Nephron (organoid): ENCODE measurements at regions not wholly inside any gene's neighbourhood (a gene's known extent, or its start where the extent isn't known, plus 50 kb on each side); places are given as distances from the start of the nearest gene placed in this dataset.

Experiments
- H3K27ac Mint-ChIP-seq, 3 experiments: 2 replicates each; pipeline ENCODE4 v1.8.0; 2020; ENCODE audit warnings: mixed read lengths in 3 of 3, mild to moderate bottlenecking in 2 of 3, moderate library complexity in 1 of 3
- H3K27me3 Mint-ChIP-seq: 2 replicates; pipeline ENCODE4 v1.8.0; 2021; ENCODE audit warnings: low read depth, mild to moderate bottlenecking, moderate library complexity, mixed read lengths
- H3K36me3 Mint-ChIP-seq: 2 replicates; pipeline ENCODE4 v1.8.0; 2020; ENCODE audit warnings: low read depth, mixed read lengths
- H3K4me1 Mint-ChIP-seq: 2 replicates; pipeline ENCODE4 v1.8.0; 2020; ENCODE audit warnings: mixed read lengths
- H3K4me3 Mint-ChIP-seq, 3 experiments: 2 replicates each; pipeline ENCODE4 v1.8.0; 2020; ENCODE audit warnings: mild to moderate bottlenecking in 3 of 3, mixed read lengths in 3 of 3, moderate library complexity in 2 of 3
- H3K9me3 Mint-ChIP-seq: 2 replicates; pipeline ENCODE4 v1.8.0; 2020; ENCODE audit warnings: mixed read lengths
- TF ChIP-seq, protein P1 (sequence below), 3 experiments: fragments of 200-600 bp; sonication (generic); IDR thresholded peaks; one replicate each; pipeline ENCODE4 v1.5.0; 2021; ENCODE audit warnings: antibody characterized with exemption in 3 of 3; ENCODE audit not compliant: unreplicated experiment in 3 of 3

GRCh38 chrX:46294234-46294633 is 251.0 kb downstream of the ZNF674 start:
- Mint-ChIP-seq H3K27me3 (no peaks in the 10 kb centered on the region), H3K27ac (no peak overlapping the region), H3K36me3 (no peaks in the 10 kb centered on the region), H3K4me1 (no peaks in the 10 kb centered on the region), H3K4me3 (no peak overlapping the region), H3K9me3 (peaks cover 11% of the 10 kb centered on the region)
- TF ChIP-seq, protein P1, sequence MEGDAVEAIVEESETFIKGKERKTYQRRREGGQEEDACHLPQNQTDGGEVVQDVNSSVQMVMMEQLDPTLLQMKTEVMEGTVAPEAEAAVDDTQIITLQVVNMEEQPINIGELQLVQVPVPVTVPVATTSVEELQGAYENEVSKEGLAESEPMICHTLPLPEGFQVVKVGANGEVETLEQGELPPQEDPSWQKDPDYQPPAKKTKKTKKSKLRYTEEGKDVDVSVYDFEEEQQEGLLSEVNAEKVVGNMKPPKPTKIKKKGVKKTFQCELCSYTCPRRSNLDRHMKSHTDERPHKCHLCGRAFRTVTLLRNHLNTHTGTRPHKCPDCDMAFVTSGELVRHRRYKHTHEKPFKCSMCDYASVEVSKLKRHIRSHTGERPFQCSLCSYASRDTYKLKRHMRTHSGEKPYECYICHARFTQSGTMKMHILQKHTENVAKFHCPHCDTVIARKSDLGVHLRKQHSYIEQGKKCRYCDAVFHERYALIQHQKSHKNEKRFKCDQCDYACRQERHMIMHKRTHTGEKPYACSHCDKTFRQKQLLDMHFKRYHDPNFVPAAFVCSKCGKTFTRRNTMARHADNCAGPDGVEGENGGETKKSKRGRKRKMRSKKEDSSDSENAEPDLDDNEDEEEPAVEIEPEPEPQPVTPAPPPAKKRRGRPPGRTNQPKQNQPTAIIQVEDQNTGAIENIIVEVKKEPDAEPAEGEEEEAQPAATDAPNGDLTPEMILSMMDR (IDR thresholded peaks at IDR 0.05; ENCODE audit: unreplicated experiment in 3 of 3): no peak

GRCh38 chrX:46279925-46280313 is 265.3 kb downstream of the ZNF674 start:
- no peaks in the 10 kb centered on the region for H3K27me3 Mint-ChIP-seq
- H3K4me3 Mint-ChIP-seq: no peak overlapping the region
- no peaks in the 10 kb centered on the region for H3K36me3 Mint-ChIP-seq
- TF ChIP-seq, protein P1 (IDR thresholded peaks at IDR 0.05; ENCODE audit: unreplicated experiment in 3 of 3): no peak
- H3K4me1 Mint-ChIP-seq: no peaks in the 10 kb centered on the region
- peak overlapping the region in 1 of 3 experiments; percentile 70 for H3K27ac Mint-ChIP-seq
- H3K9me3 Mint-ChIP-seq: no peaks in the 10 kb centered on the region

DNA sequence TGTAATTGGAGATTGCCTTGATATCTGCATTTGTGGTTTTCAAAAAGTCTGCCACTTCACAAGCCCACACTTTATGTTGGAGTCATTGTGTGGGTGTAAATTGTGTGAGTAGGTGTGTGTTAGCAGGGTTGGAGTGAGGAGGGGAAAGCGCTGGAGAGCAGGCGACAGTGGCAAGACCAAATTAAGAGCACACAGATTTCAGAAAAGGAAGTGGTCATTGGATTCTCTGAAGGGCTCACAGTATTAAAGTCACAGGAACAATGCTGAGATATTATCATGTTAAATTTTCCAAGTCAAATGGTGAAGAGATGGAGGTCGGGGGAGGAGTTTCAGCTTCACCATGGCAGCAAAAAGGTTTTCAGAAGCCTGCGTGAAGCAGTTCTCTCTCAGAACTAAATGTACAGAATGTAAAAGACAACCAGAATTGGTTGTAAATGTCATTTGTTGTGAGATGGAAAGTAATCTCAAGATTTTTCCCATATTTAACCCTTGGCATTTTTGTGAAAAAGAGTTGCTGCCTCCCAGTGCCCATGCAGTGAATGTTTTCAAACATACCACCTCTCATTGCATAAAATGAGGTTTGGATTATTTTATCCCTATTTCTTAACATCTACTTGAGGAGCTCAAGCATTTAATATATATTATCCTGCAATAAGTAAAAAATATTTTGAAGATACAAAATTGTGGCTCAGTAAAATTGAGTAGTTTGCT is 265.9 kb downstream of the ZNF674 start:
- Mint-ChIP-seq H3K36me3 (no peaks in the 10 kb centered on the region), H3K27ac (peak overlapping the region; percentile 12 to 70 (median 34)), H3K4me3 (no peak overlapping the region), H3K9me3 (peaks cover under 1% of the 10 kb centered on the region), H3K4me1 (no peaks in the 10 kb centered on the region), H3K27me3 (no peaks in the 10 kb centered on the region)
- TF ChIP-seq, protein P1 (IDR thresholded peaks at IDR 0.05; ENCODE audit: unreplicated experiment in 3 of 3): no peak

DNA sequence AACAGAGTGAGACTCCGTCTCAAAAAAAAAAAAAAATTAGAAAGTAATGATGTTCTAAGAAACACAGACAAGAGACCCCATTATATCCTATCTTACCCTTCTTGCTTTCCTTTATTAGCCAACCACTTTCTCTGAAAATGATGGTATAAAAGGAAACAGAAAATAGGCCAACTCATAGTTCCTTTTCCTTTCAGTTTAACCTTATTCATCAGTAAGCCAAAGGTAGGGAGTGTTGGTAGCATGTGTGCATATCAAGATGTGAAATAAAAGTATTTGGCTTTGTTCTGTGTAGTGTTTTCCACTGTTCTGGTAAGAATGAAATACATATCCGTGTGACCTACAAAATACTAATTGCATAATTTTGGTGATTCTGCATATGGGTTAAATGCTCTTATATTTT is 266.6 kb downstream of the ZNF674 start:
- Mint-ChIP-seq H3K27ac (no peak overlapping the region), H3K4me1 (no peaks in the 10 kb centered on the region), H3K9me3 (peaks cover 8% of the 10 kb centered on the region), H3K27me3 (no peaks in the 10 kb centered on the region), H3K4me3 (no peak overlapping the region), H3K36me3 (no peaks in the 10 kb centered on the region)
- TF ChIP-seq, protein P1 (IDR thresholded peaks at IDR 0.05; ENCODE audit: unreplicated experiment in 3 of 3): no peak

DNA sequence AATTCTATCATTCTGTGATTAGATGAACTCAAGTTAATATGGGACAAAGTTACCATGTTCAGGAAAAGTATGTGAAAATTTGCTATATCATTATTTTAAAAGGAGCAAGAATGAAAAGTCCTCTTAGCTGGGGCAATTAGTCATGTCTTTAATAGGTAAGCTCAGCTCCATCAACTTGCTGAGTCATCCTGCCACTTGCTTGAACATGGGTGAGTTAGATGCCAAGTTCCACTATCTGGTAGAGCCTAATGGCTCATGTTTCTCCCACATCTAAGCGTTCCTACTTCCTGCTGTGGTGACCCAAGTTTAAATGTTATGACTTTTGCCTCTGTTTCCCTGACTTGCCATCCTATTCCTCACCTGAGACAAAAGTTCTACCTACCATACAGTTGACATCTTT is 276.8 kb downstream of the ZNF674 start:
- Mint-ChIP-seq H3K36me3 (no peaks in the 10 kb centered on the region), H3K9me3 (no peaks in the 10 kb centered on the region), H3K27me3 (no peaks in the 10 kb centered on the region), H3K4me3 (no peak overlapping the region), H3K27ac (no peak overlapping the region), H3K4me1 (no peaks in the 10 kb centered on the region)
- TF ChIP-seq, protein P1 (IDR thresholded peaks at IDR 0.05; ENCODE audit: unreplicated experiment in 3 of 3): no peak

DNA sequence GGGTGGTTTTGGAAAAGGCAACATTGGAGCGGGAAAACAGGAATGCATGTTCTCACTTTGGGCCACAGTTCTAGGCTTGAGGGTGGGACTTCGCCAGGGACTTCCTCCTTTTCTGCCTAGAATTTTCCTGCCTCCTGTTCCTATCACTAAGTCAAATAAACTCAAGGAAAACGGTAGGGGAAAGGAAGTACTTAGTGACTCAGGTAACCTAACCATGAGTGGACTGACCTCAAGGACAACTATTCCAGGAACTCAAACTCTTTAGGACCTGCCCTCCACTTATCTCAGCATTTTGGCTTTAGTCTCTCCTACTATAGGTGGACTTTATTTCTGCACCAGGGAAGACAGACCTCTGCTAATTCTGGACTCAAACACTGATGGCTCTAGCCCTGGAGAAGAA is 281.7 kb downstream of the ZNF674 start:
- H3K4me1 Mint-ChIP-seq: no peaks in the 10 kb centered on the region
- H3K36me3 Mint-ChIP-seq: no peaks in the 10 kb centered on the region
- no peak overlapping the region for H3K4me3 Mint-ChIP-seq
- peaks cover 2% of the 10 kb centered on the region for H3K9me3 Mint-ChIP-seq
- H3K27me3 Mint-ChIP-seq: no peaks in the 10 kb centered on the region
- H3K27ac Mint-ChIP-seq: no peak overlapping the region
- TF ChIP-seq, protein P1 (IDR thresholded peaks at IDR 0.05; ENCODE audit: unreplicated experiment in 3 of 3): no peak
